ENCODE measurements at regions not wholly inside any gene's neighbourhood (a gene's known extent, or its start where the extent isn't known, plus 50 kb on each side); places are given as distances from the start of the nearest gene placed in this dataset.
A peak's percentile ranks its signal among the peaks of the same experiment; 100 is the strongest.

GRCh38 chr11:8338138-8338537 is 74.5 kb upstream of the LMO1 start:
- TF ChIP-seq CTCF (IDR thresholded peaks at IDR 0.05; ENCODE audit: insufficient read depth, low read length, poor library complexity, severe bottlenecking) (peak; percentile 92), EZH2phosphoT487 (conservative IDR thresholded peaks at IDR 0.05; ENCODE audit: low read length) (no peak)
